ENCODE measurements at regions not wholly inside any gene's neighbourhood (a gene's known extent, or its start where the extent isn't known, plus 50 kb on each side); places are given as distances from the start of the nearest gene placed in this dataset.

- TF ChIP-seq EP300 (IDR thresholded peaks at IDR 0.05) (no peak), CTCF (IDR thresholded peaks at IDR 0.05) (no peak)
Observed at GRCh38 chr18:55841314-55841713, 253.3 kb upstream of the TCF4 start.

Measured in sigmoid colon (tissue), 4 donors.